GM12873 (cell line): ENCODE measurements at regions not wholly inside any gene's neighbourhood (a gene's known extent, or its start where the extent isn't known, plus 50 kb on each side); places are given as distances from the start of the nearest gene placed in this dataset.

Experiments
- CTCF ChIP-seq: IDR thresholded peaks from 2 replicates; pipeline ENCODE4 v1.5.1; 2012; ENCODE audit warnings: low read depth, mild to moderate bottlenecking, moderate library complexity, low read length, control low read depth; ENCODE audit not compliant: insufficient read depth; ENCODE audit errors: missing control alignments

GRCh38 chr7:9761224-9761623, 1212.4 kb upstream of the PHF14 start:
- no peak for TF ChIP-seq CTCF

- TF ChIP-seq CTCF, result no peak
These were observed 1196.8 kb upstream of the PHF14 start for GRCh38 chr7:9776900-9777299.

- TF ChIP-seq CTCF, result no peak
These were observed 1195.3 kb upstream of the PHF14 start for GRCh38 chr7:9778367-9778766.

GRCh38 chr7:9781710-9782109, 1192.0 kb upstream of the PHF14 start:
- no peak for TF ChIP-seq CTCF

- no peak for TF ChIP-seq CTCF
These were observed 1191.4 kb upstream of the PHF14 start for GRCh38 chr7:9782275-9782674.

GRCh38 chr7:9785211-9785610, 1188.5 kb upstream of the PHF14 start:
- TF ChIP-seq CTCF, result no peak

GRCh38 chr7:9796241-9796640, 1177.4 kb upstream of the PHF14 start:
- no peak for TF ChIP-seq CTCF
